ENCODE measurements at regions not wholly inside any gene's neighbourhood (a gene's known extent, or its start where the extent isn't known, plus 50 kb on each side); places are given as distances from the start of the nearest gene placed in this dataset.
"Not testable (repeated sequence)": the region's sequence is repeated elsewhere in the genome, so short reads cannot be mapped to it uniquely, and the experiment has no call there.

GRCh38 chr21:9705016-9705415 lies 816.4 kb upstream of the TPTE start:
- DNase-seq (ENCODE audit: low read depth, low spot score); H3K4me1 ChIP-seq (ENCODE audit: insufficient read depth, insufficient read length); H3K9ac ChIP-seq (ENCODE audit: insufficient read length, low read depth); H3K9me3 ChIP-seq (ENCODE audit: insufficient read depth, low read length); H3K27me3 ChIP-seq (ENCODE audit: insufficient read depth, insufficient read length); H3K4me3 ChIP-seq (ENCODE audit: insufficient read length, low read depth); H3K36me3 ChIP-seq (ENCODE audit: insufficient read depth, insufficient read length, low read length): not testable (repeated sequence)

- not testable (repeated sequence) for H3K36me3 ChIP-seq (ENCODE audit: insufficient read depth, insufficient read length, low read length); H3K9ac ChIP-seq (ENCODE audit: insufficient read length, low read depth); H3K4me1 ChIP-seq (ENCODE audit: insufficient read depth, insufficient read length)
These were observed 815.9 kb upstream of the TPTE start for GRCh38 chr21:9705455-9705854.

GRCh38 chr21:9724542-9724941 lies 796.8 kb upstream of the TPTE start:
- DNase-seq (ENCODE audit: low read depth, low spot score) = not testable (repeated sequence)

More at GRCh38 chr21:9705455-9705854, 815.9 kb upstream of the TPTE start:
- not testable (repeated sequence) for H3K27me3 ChIP-seq (ENCODE audit: insufficient read depth, insufficient read length); H3K4me3 ChIP-seq (ENCODE audit: insufficient read length, low read depth); H3K9me3 ChIP-seq (ENCODE audit: insufficient read depth, low read length); DNase-seq (ENCODE audit: low read depth, low spot score)

GRCh38 chr21:9727187-9727586 lies 794.2 kb upstream of the TPTE start:
- not testable (repeated sequence) for H3K4me3 ChIP-seq (ENCODE audit: insufficient read length, low read depth); H3K27me3 ChIP-seq (ENCODE audit: insufficient read depth, insufficient read length); DNase-seq (ENCODE audit: low read depth, low spot score); H3K9me3 ChIP-seq (ENCODE audit: insufficient read depth, low read length); H3K36me3 ChIP-seq (ENCODE audit: insufficient read depth, insufficient read length, low read length); H3K9ac ChIP-seq (ENCODE audit: insufficient read length, low read depth); H3K4me1 ChIP-seq (ENCODE audit: insufficient read depth, insufficient read length)

More at GRCh38 chr21:9724542-9724941, 796.8 kb upstream of the TPTE start:
- H3K9me3 ChIP-seq (ENCODE audit: insufficient read depth, low read length); H3K4me3 ChIP-seq (ENCODE audit: insufficient read length, low read depth); H3K9ac ChIP-seq (ENCODE audit: insufficient read length, low read depth); H3K27me3 ChIP-seq (ENCODE audit: insufficient read depth, insufficient read length); H3K36me3 ChIP-seq (ENCODE audit: insufficient read depth, insufficient read length, low read length); H3K4me1 ChIP-seq (ENCODE audit: insufficient read depth, insufficient read length): not testable (repeated sequence)

GRCh38 chr21:9728219-9728992 lies 793.0 kb upstream of the TPTE start:
- not testable (repeated sequence) for H3K36me3 ChIP-seq (ENCODE audit: insufficient read depth, insufficient read length, low read length); H3K9ac ChIP-seq (ENCODE audit: insufficient read length, low read depth); H3K27me3 ChIP-seq (ENCODE audit: insufficient read depth, insufficient read length); DNase-seq (ENCODE audit: low read depth, low spot score); H3K9me3 ChIP-seq (ENCODE audit: insufficient read depth, low read length); H3K4me1 ChIP-seq (ENCODE audit: insufficient read depth, insufficient read length); H3K4me3 ChIP-seq (ENCODE audit: insufficient read length, low read depth)

GRCh38 chr21:9730866-9731265 lies 790.5 kb upstream of the TPTE start:
- Histone ChIP-seq H3K4me3 (ENCODE audit: insufficient read length, low read depth) (no peak overlapping the region), H3K4me1 (ENCODE audit: insufficient read depth, insufficient read length) (no peaks in the 10 kb centered on the region), H3K27me3 (ENCODE audit: insufficient read depth, insufficient read length) (no peaks in the 10 kb centered on the region), H3K36me3 (ENCODE audit: insufficient read depth, insufficient read length, low read length) (no peaks in the 10 kb centered on the region), H3K9ac (ENCODE audit: insufficient read length, low read depth) (no peak overlapping the region), H3K9me3 (ENCODE audit: insufficient read depth, low read length) (peaks cover 13% of the 10 kb centered on the region; the same call in 1 of the 2 replicates)
- DNase-seq (ENCODE audit: low read depth, low spot score) = no peak
- TF ChIP-seq ZNF274 (IDR thresholded peaks at IDR 0.05; ENCODE audit: low read depth, low read length) (no peak), YY1 (IDR thresholded peaks at IDR 0.05; ENCODE audit: insufficient read depth, insufficient read length) (no peak), SUZ12 (IDR thresholded peaks at IDR 0.05; ENCODE audit: extremely low read depth, insufficient read depth, insufficient read length) (no peak)

GRCh38 chr21:9731317-9731716 lies 790.1 kb upstream of the TPTE start:
- H3K4me1 ChIP-seq (ENCODE audit: insufficient read depth, insufficient read length); H3K27me3 ChIP-seq (ENCODE audit: insufficient read depth, insufficient read length); H3K4me3 ChIP-seq (ENCODE audit: insufficient read length, low read depth); DNase-seq (ENCODE audit: low read depth, low spot score); H3K9ac ChIP-seq (ENCODE audit: insufficient read length, low read depth); H3K36me3 ChIP-seq (ENCODE audit: insufficient read depth, insufficient read length, low read length): not testable (repeated sequence)
- H3K9me3 ChIP-seq (ENCODE audit: insufficient read depth, low read length) = peaks cover 17% of the 10 kb centered on the region; the same call in 1 of the 2 replicates

GRCh38 chr21:9732605-9733004 lies 788.8 kb upstream of the TPTE start:
- not testable (repeated sequence) for H3K4me1 ChIP-seq (ENCODE audit: insufficient read depth, insufficient read length); DNase-seq (ENCODE audit: low read depth, low spot score); H3K36me3 ChIP-seq (ENCODE audit: insufficient read depth, insufficient read length, low read length); H3K27me3 ChIP-seq (ENCODE audit: insufficient read depth, insufficient read length); H3K9ac ChIP-seq (ENCODE audit: insufficient read length, low read depth); H3K4me3 ChIP-seq (ENCODE audit: insufficient read length, low read depth)
- H3K9me3 ChIP-seq (ENCODE audit: insufficient read depth, low read length) = peaks cover 28% of the 10 kb centered on the region; the same call in 1 of the 2 replicates

GRCh38 chr21:9733761-9734558 lies 787.4 kb upstream of the TPTE start:
- H3K4me3 ChIP-seq (ENCODE audit: insufficient read length, low read depth); H3K27me3 ChIP-seq (ENCODE audit: insufficient read depth, insufficient read length); H3K9ac ChIP-seq (ENCODE audit: insufficient read length, low read depth); DNase-seq (ENCODE audit: low read depth, low spot score); H3K4me1 ChIP-seq (ENCODE audit: insufficient read depth, insufficient read length); H3K36me3 ChIP-seq (ENCODE audit: insufficient read depth, insufficient read length, low read length): not testable (repeated sequence)
- H3K9me3 ChIP-seq (ENCODE audit: insufficient read depth, low read length) = peaks cover 28% of the 10 kb centered on the region; the same call in 1 of the 2 replicates
